HG02763 (cell line): ENCODE measurements at regions not wholly inside any gene's neighbourhood (a gene's known extent, or its start where the extent isn't known, plus 50 kb on each side); places are given as distances from the start of the nearest gene placed in this dataset.
A peak's percentile ranks its signal among the peaks of the same experiment; 100 is the strongest.

Experiments used
- ATAC-seq: cut with Tn5 transposase; IDR thresholded peaks from one replicate; pipeline ENCODE4 v1.9.1; 2021; ENCODE audit warnings: mild to moderate bottlenecking, moderate library complexity; ENCODE audit not compliant: unreplicated experiment

DNA sequence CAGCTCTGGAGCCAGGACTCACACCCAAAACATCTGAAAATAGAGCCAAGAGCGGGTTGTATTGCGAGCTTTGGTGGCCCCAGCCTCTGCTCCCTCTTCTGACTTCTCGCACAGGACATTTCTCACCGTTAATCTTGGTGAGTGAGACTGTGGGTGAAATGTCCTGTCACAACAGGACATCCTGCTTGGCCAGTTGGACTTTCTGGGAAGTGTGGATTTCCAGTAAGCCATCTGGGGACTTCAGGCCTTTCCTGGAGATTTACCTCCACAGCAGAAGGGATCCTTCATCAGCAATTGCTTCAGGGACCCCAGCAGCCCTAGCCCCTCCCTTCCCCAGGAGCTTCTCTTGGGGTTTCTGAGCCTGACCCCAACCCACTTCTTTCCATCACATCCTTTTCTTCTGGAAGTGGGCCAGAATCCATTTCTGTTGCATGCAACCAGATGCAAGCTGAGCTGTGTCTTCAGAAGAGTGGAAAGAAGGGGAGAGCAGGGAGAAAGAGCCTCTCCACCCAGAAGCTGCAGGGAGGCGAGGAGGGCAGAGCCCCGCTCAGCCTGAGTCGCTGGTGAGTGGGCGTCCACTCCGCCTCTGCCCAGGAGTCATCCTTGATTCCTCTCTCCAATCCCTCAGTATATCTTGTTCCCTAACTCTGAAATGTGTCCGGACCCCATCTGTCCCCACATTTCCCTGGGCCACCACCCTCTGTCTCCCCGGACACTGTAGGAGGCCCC lies 50.3 kb upstream of the GADD45G start:
- ATAC-seq = no peak

DNA sequence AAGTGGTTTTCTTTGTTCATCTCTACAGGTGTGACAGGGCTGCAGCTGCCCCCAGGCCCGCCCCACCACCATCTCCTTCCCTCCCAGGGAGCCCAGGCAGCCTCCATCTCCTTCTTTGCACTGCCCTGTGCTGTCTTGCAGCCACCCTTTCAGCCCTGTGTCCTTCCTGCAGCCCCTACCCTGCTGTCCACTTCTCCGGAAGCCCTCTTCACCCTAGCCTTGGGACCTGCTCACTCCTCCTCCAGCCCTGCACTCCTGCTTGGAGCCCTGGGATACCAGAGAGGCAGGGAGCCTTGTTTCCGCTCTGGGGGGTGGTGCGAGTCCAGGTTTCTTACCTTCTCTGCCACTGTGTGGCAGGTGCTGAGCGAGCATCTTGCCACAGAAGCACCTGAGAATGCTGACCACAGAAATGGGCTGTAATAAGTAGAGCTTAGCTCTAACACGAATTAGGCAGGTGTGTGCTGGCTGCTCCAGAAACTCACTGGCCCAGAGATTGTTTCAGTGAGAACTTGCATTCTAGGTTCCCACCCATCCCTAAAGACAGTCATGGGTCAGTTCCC lies 51.3 kb upstream of the GADD45G start:
- no peak for ATAC-seq

DNA sequence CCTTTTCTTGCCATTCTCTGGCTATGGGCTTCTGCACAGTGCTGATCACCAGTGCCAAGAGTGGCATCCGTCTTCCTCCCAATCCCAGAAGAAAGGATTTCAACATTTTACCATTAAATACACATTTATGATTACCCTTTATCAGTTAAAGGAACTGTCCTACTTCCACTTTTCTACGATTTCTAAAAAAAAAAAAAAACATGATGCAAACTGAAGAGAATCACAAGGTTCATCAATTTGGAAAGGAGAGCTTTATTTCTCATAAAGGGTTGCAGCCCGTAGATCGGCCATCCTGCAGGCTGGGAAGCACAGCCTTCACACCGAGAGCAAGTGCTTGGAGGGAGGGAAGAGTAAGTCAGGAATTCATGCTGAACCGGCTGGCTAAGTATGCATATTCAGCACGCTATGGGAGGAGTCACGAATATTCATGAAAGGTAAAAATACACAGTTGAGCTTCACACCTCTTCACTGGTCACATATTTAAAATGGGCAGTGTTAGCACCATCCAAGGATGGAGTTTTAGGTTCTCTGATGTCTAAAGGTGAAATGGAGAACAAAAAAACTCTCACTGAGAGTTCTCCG lies 52.5 kb upstream of the SEMA4D start:
- no peak for ATAC-seq

DNA sequence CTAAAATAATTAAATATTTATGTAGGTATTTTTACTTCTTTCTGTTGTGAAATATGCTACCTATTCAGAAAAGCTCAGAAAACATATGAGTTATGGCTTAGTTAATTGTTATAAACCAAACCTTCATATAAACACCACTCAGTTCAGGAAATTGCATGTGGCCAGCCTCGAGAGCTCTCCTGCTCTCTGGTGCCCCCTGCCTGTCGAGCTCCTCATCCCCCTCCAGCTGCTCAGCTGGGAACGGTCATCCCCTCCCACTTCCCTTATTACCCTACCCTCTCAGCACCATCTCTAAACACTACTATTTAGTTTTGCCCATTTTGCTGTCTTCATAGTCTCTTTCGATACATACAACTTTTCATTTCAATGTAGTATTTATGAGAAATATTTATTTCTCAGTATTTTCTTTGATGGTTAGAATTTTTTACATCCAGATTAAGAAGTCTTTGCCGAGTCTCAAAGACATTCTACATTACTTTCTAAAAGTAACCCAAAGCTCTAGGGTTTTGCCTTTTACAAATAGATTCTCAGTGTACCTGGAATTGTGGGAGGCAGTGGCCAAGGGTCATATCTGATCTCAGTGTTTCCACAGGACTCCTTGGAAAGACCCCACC lies 51.2 kb upstream of the SEMA4D start:
- peak; percentile 77 for ATAC-seq

DNA sequence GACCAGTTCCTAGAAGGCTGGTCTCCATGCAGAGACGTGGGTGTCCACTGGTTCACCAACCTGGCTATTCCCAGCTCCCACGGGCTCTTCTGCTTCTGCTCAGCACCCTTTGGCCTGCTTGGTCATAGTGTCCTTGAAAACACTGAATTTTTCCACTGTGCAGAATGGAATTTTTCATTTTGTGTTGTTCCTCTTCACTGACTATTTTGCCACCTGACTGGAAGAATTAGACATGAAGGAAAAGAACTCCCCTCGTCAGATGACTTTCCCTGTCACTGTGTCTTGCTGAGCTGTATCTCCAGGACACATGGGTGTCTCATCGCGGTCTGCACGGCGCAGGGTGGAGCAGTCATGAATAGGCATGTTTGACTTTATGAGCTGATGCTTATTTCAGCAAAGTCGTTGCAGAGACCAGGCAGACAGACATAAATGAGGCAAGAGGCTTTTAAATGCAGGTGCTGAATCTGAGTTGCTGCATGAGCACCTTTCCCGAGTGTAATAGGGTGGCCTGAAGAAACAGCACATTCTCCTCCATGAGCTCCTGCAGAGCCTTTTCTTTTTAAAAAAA lies 50.2 kb upstream of the SEMA4D start:
- ATAC-seq = no peak
